Motor neuron (in vitro differentiated cells): ENCODE measurements at regions not wholly inside any gene's neighbourhood (a gene's known extent, or its start where the extent isn't known, plus 50 kb on each side); places are given as distances from the start of the nearest gene placed in this dataset.
A peak's percentile ranks its signal among the peaks of the same experiment; 100 is the strongest.
"Not testable (repeated sequence)": the region's sequence is repeated elsewhere in the genome, so short reads cannot be mapped to it uniquely, and the experiment has no call there.

Experiments used
- ATAC-seq, 8 experiments: fragments of 200-7000 bp; cut with Tn5 transposase; replicated peaks in 6 of 8; 2 replicates each; pipeline ENCODE4 v1.8.0; 2021; ENCODE audit warnings: mild to moderate bottlenecking in 8 of 8, moderate library complexity in 8 of 8
- H3K27ac ChIP-seq, 2 donors: fragments of 250-450 bp; sonication (Bioruptor Pico); 2 replicates each; pipeline ENCODE4 v1.9.0; 2021; ENCODE audit warnings: antibody characterized with exemption in 2 of 2, mild to moderate bottlenecking in 2 of 2, moderate library complexity in 1 of 2
- H3K4me1 ChIP-seq, 2 donors: fragments of 250-450 bp; sonication (Bioruptor Pico); replicated peaks in 1 of 2; 2 replicates each; pipeline ENCODE4 v1.6.1; 2021; ENCODE audit warnings: antibody characterized with exemption in 2 of 2, mild to moderate bottlenecking in 2 of 2, moderate library complexity in 1 of 2
- H3K4me3 ChIP-seq, 5 donors: fragments of 250-450 bp; sonication (Bioruptor Pico); 2 replicates each; pipeline ENCODE4 v1.9.0; 2021; ENCODE audit warnings: antibody characterized with exemption in 5 of 5, mild to moderate bottlenecking in 5 of 5, moderate library complexity in 4 of 5
- WGBS, 10 experiments: fragments of 450-650 bp; shearing (Covaris generic); methylation state at CpG; one replicate each; pipeline ENCODE4 v1.0.0; 2022; 5-methylcytosine and 5-hydroxymethylcytosine counted together
- in situ Hi-C, 9 experiments: fragments of 400-800 bp; cut with MboI; loops; one replicate each; pipeline ENCODE4 v1.15.0; 2021; ENCODE audit warnings: low sequenced_read_pairs in 9 of 9, low pct_unique_long_range_greater_than_20kb in 2 of 9; ENCODE audit not compliant: unreplicated experiment in 9 of 9

DNA sequence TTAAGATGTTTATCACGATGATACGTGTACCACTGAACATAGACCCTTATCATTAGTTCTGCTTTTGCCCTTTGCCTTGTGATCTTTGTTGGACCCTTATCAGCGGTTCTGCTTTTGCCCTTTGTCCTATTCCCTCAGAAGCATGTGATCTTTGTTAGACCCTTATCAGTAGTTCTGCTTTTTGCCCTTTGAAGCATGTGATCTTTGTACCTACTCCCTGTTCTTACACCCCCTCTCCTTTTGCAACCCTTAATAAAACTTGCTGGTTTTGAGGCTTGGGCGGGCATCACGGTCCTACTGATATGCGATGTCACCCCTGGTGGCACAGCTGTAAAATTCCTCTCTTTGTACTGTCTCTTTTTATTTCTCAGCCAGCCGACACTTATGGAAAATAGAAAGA is 117.0 kb downstream of the SDHAF3 start:
- in situ Hi-C loops, H3K4me3 ChIP-seq, H3K4me1 ChIP-seq, ATAC-seq, H3K27ac ChIP-seq: not testable (repeated sequence)
- 3 to 100% (median 70%) methylated on average over 2 to 7 of the region's 7 CpGs; no CpG with 5 or more reads in 3 of the 10 experiments for whole genome bisulfite sequencing, 10 experiments

DNA sequence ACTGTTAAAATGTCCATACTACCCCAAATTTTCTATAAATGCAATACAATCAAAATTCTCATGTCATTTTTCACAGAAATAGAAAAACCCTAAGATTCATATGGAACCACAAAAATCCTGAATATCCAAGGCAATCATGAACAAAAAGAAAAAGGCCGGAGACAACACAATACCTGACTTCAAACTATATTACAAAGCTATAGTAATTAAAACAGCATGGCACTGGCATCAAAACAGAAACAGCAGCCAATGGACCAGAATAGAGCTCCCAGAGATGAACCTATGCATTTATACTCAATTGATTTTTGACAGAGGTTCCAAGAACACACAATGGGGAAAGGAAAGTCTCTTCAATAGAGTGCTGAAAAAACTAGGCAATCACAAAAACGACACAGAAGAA is 128.8 kb downstream of the SDHAF3 start:
- no peak overlapping the region for H3K4me3 ChIP-seq
- ATAC-seq: no peak
- H3K4me1 ChIP-seq: no peaks in the 10 kb centered on the region
- in situ Hi-C loops: no loop called here
- H3K27ac ChIP-seq: no peak overlapping the region
- 0 to 100% (median 62%) methylated on average over 1 to 2 of the region's 2 CpGs; no CpG with 5 or more reads in 1 of the 10 experiments for WGBS, 10 experiments

DNA sequence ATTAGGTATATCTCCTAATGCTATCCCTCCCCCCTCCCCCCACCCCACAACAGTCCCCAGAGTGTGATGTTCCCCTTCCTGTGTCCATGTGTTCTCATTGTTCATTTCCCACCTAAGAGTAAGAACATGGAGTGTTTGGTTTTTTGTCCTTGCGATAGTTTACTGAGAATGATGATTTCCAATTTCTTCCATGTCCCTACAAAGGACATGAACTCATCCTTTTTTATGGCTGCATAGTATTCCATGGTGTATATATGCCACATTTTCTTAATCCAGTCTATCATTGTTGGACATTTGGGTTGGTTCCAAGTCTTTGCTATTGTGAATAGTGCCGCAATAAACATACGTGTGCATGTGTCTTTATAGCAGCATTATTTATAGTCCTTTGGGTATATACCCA is 140.7 kb downstream of the SDHAF3 start:
- H3K4me1 ChIP-seq, H3K4me3 ChIP-seq, ATAC-seq, in situ Hi-C loops, H3K27ac ChIP-seq: not testable (repeated sequence)
- WGBS, 10 experiments: 100% methylated on average over 1 of the region's 3 CpGs; no CpG with 5 or more reads in 9 of the 10 experiments

DNA sequence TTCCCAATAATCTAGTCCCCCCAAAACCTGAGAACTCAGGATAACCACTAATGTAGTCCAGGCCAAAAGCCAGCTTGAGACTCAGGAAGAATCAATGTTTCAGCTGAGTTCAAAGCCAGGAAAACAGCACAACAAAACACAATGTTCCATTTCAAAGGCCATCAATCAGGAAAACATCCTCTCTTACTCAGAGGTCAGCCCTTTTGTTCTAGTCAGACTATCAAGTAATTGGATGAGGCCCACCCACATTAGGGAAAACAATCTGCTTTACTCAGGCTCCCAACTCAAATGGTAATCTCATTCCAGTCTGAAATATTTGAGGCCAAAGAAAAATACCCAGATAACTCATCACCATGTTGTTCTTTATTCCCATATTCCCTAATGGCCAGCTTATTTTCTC is 152.2 kb downstream of the SDHAF3 start:
- in situ Hi-C loops: no loop called here
- H3K4me3 ChIP-seq: no peak overlapping the region
- ATAC-seq: peak in 1 of 8 experiments; percentile 23
- H3K27ac ChIP-seq: no peak overlapping the region
- H3K4me1 ChIP-seq: no peaks in the 10 kb centered on the region

DNA sequence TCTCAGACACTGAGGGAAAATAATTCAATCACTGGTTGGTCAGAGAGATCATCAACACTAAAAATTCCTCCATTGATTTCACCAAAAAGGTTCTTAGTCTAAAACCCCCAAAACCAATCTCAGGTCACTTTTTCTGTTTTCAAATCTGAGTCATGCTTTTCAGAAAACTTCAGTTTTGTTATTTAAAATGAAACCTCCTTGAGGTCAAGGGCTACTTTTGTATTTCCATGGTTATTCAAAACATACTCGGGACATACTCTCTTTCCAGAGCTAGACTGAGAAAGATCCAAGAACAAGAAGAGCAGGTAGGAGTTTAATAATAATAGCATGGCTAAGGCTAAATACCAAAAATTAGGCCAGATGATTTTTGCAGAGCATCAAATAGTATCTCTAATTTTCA is 152.8 kb downstream of the SDHAF3 start:
- Histone ChIP-seq H3K4me1 (no peaks in the 10 kb centered on the region), H3K4me3 (no peak overlapping the region), H3K27ac (no peak overlapping the region)
- no peak for ATAC-seq
- in situ Hi-C loops: no loop called here
- WGBS, 10 experiments: 0 to 67% (median 48%) methylated on average over 1 of the region's 1 CpG

DNA sequence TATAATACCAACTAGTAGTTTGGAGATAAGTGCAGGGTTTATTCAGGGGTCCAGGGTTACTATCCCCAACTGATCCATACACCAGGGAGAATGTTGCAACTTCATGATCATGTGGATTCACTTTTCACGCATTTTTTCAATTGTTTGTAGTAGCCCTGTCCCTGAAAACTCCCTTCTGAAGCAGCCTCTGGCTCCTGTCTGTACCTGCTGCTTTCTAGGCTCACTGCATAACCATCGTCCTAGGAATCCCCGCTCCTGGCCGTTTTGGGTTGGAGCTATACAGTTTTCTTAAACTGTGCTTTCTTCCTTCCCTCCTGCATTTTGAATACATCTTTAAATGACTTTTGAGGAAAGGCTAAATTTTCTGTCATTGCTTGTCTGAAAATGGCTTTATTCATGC is 154.1 kb downstream of the SDHAF3 start:
- Histone ChIP-seq H3K4me3 (no peak overlapping the region), H3K4me1 (peaks cover 0 to 2% of the 10 kb centered on the region in 2 donors), H3K27ac (no peak overlapping the region)
- in situ Hi-C loops: no loop called here
- 0 to 100% (median 88%) methylated on average over 1 to 4 of the region's 4 CpGs for WGBS, 10 experiments
- no peak for ATAC-seq

DNA sequence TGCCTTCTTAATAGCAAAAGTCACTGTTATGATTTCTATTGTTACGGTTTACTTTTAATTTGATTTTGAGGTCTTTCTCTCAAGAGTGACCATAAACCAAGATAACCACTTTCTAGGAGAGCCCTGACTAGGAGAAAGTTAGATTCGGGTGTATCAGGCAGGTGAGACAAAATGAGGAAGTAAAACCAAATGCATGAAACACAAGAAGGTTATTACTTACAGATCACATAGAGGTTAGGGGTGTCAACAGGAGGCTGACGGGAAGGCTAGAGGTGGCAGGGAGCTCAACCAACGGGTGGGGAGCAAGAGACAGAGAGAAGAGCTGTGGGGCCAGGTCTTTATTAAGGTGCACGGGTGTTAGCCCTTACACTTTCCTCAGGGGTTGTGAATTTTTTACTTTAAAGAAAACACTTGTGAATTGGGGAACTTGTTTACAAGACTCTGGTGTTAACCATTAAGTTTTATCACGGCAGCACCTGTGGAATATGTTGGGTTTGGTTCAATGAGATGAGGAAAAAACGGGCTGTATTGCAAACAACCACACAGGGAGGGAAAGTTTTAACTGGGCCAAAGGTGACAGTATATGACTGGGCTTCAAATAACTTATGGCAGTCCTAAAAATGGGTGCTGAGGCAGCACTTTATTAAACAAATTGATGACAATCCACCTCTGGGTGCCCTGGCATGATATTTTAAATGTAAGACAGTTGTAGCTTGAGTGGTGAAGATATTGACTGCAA is 154.9 kb downstream of the SDHAF3 start:
- Histone ChIP-seq H3K4me1 (peaks cover 0 to 4% of the 10 kb centered on the region in 2 donors), H3K27ac (no peak overlapping the region), H3K4me3 (no peak overlapping the region)
- WGBS, 10 experiments: 0 to 90% (median 81%) methylated on average over 3 to 6 of the region's 7 CpGs
- ATAC-seq: no peak
- in situ Hi-C loops: no loop called here

DNA sequence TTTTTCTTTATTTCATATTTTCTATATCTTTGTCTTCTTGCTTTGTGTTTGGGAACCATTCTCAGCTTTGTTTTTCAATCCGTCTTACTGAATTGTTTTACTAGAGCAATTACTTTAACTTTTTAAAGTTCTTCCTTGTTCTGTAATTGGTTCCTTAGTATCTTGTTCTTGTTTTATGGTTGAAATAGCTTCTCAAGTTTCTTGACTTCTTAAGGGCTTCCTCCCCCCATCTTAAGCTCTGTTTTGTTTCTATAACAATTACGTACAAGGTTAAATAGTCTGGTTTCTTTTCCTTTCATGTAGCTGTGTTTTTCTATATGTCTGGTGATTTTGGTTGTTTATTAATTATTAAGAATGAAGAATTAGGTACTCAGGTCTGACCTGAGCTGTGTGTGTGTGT is 158.0 kb downstream of the SDHAF3 start:
- H3K27ac ChIP-seq: no peak overlapping the region
- ATAC-seq: no peak
- no peak overlapping the region for H3K4me3 ChIP-seq
- WGBS, 10 experiments: 10 to 100% (median 95%) methylated on average over 2 of the region's 2 CpGs
- in situ Hi-C loops: no loop called here
- peaks cover 0 to 11% of the 10 kb centered on the region in 2 donors for H3K4me1 ChIP-seq

DNA sequence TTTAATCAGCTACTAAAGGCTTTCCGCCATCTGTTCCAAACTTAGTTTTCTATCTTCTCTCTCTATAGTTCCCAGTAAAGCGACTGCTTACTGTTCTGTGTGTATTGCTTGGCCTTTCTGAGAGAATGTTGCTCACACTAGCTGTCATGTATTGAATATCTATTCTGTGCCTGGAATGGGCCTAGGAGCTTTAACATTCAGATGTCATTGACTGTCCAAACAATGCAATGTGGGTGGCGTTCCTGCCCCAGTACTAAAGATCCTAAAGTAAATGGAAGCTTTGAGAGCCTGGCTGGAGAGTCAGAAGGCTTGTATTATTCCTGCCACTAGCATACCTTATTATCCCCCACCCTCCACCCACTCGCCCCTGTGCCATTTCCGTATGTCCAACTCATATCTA is 163.5 kb downstream of the SDHAF3 start:
- no peak overlapping the region for H3K4me3 ChIP-seq
- ATAC-seq: peak in 5 of 8 experiments; percentile 58 to 81 (median 72)
- peaks cover 12 to 14% of the 10 kb centered on the region in 2 donors for H3K4me1 ChIP-seq
- in situ Hi-C loops: no loop called here
- WGBS, 10 experiments: 3 to 86% (median 31%) methylated on average over 1 to 5 of the region's 5 CpGs
- no peak overlapping the region for H3K27ac ChIP-seq

DNA sequence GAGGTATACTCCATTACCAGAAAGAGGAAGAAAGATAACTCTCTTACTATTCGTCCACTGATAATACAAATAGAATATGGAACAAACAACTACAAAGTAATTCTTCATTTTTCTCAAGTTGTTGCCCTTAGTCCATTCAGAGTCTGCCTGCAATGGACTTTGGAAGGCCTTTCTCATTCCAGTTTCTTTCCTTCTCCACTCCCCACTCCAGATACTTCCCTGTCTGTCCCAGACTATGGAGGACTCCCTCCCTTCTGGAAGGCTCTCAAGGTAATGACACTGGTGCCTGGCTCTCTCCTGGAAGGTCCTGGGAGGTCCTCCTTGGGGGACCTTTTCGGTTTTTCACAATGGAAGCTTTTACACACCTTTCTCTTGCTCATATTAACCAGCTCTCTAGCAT is 167.8 kb downstream of the SDHAF3 start:
- no peak for ATAC-seq
- H3K4me3 ChIP-seq: no peak overlapping the region
- peaks cover 3 to 12% of the 10 kb centered on the region in 2 donors for H3K4me1 ChIP-seq
- H3K27ac ChIP-seq: no peak overlapping the region
- WGBS, 10 experiments: 0 to 100% (median 46%) methylated on average over 1 to 2 of the region's 2 CpGs; no CpG with 5 or more reads in 2 of the 10 experiments
- in situ Hi-C loops: no loop called here

DNA sequence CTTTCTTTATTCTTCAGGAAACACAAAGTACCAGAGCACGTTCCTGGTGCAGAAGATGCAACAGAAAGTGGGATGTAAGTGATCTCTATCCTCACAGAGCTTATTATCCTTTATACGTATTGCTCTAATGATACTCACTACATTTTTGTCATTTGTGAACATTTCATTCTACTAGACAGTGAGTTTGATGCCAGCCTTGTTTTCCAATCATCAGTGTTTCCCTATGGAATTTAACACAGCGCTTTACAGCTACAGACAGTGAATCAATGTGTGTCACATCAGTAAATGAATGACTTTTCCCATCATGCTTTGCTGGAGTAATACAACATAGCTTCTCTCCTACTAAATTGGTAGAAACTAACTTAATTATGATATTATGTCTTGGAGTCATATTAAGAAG is 175.5 kb downstream of the SDHAF3 start:
- no peak overlapping the region for H3K4me3 ChIP-seq
- H3K27ac ChIP-seq: no peak overlapping the region
- H3K4me1 ChIP-seq: no peaks in the 10 kb centered on the region
- ATAC-seq: no peak
- in situ Hi-C loops: no loop called here
- WGBS, 10 experiments: 10 to 93% (median 50%) methylated on average over 1 to 3 of the region's 3 CpGs; no CpG with 5 or more reads in 3 of the 10 experiments

DNA sequence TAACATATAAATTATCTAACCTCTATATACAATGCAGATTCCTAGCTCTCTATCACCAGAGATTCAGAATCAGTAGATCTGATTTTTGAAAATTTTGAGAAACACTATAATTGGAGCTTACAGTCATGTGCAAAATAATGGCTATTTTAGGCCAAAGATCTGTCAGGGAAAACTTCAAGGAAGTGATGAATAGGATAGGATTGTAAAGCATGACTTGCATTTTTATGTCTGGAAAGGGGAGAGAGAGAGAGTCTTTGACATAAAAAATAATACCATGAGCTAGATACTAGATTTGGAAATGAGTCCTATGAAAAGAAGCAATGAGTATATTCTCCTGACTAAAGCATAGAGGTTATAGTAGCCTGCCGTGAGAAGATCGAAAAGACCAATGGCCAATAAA is 181.1 kb downstream of the SDHAF3 start:
- ATAC-seq: peak in 2 of 8 experiments; percentile 51 to 77
- H3K4me1 ChIP-seq: no peaks in the 10 kb centered on the region
- no peak overlapping the region for H3K4me3 ChIP-seq
- in situ Hi-C loops: no loop called here
- WGBS, 10 experiments: 9 to 96% (median 84%) methylated on average over 1 to 2 of the region's 2 CpGs; no CpG with 5 or more reads in 2 of the 10 experiments
- no peak overlapping the region for H3K27ac ChIP-seq

DNA sequence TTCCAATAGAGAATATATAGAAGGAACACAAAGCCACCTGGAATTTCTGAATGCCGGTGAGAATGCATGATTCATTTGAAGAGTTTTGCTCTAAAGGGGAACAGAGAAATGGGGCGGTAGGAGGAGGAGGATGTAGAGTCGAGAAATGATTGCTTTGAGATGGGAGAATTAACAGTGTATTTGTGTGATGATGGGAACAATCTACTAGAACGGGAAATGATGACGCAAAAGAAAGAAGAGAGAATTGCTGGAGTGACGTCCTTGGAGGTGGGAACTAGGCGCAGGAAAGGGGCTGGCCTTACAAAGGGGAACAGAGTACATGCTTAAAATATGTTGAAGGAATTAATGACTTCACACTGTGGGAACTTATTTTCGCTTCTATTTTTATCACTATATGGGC is 188.1 kb downstream of the SDHAF3 start:
- WGBS, 10 experiments: 0 to 99% (median 86%) methylated on average over 3 to 8 of the region's 8 CpGs
- no peak for ATAC-seq
- in situ Hi-C loops: no loop called here
- H3K27ac ChIP-seq: no peak overlapping the region
- H3K4me1 ChIP-seq: no peaks in the 10 kb centered on the region
- no peak overlapping the region for H3K4me3 ChIP-seq

DNA sequence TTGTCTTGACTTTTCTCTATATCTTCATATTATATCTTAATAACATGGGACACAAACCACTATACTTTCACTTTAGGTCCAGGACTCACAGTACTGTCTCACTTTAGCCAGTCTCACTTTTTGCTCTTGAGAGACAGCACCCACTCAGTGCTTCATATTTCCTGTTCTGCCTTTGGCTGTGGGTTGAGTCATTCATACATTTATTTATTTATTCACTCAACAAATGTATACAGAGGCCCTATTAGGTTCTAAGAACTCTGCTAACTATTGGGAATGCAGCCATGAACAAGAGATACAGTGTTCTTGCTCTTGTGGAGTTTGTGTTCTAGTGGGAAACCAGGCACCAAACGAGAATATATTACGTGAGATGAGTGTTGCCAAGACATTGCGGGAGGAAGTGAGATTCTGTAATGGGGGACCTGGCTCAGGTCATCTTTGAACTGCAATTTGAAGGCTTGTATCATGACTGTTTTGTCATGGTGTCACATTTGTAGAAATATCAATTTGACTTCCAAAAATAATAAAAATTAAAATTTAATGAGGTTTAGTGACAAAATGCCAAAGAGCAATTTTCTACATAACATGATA is 190.1 kb downstream of the SDHAF3 start:
- Histone ChIP-seq H3K4me1 (no peaks in the 10 kb centered on the region), H3K27ac (no peak overlapping the region), H3K4me3 (no peak overlapping the region)
- in situ Hi-C loops: no loop called here
- peak in 3 of 8 experiments; percentile 82 to 99 (median 98) for ATAC-seq
- WGBS, 10 experiments: 10 to 100% (median 83%) methylated on average over 1 to 3 of the region's 3 CpGs; no CpG with 5 or more reads in 1 of the 10 experiments
